HG02938 (cell line): ENCODE measurements at regions not wholly inside any gene's neighbourhood (a gene's known extent, or its start where the extent isn't known, plus 50 kb on each side); places are given as distances from the start of the nearest gene placed in this dataset.
"Not testable (repeated sequence)": the region's sequence is repeated elsewhere in the genome, so short reads cannot be mapped to it uniquely, and the experiment has no call there.

ENCODE experiments used
- ATAC-seq: cut with Tn5 transposase; IDR thresholded peaks from one replicate; pipeline ENCODE4 v1.9.1; 2021; ENCODE audit warnings: mild to moderate bottlenecking, moderate library complexity; ENCODE audit not compliant: unreplicated experiment

DNA sequence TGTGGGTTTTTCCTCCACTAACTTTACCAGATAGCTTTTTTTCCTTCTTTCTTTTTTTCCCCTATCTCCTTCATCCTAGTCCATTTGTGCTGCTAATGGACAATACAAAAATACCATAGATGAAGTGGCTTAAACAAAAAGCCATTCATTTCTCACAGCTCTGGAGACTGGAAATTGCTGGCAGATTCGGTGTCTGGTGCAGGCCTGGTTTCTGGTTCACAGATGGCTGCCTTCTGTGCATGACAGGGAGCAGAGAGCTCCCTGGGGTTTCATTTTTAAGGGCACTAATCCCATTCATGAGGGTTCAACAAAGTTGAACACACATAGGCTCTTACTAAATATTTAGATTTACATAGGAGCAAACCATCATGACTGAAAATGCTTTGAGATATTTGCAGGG, 467.4 kb downstream of the TYW1 start:
- no peak for ATAC-seq

- ATAC-seq = no peak
These were observed 469.5 kb downstream of the TYW1 start for GRCh38 chr7:67466109-67466508.

GRCh38 chr7:67470256-67470751, 473.7 kb downstream of the TYW1 start:
- ATAC-seq = no peak

GRCh38 chr7:67475293-67475692, 478.7 kb downstream of the TYW1 start:
- no peak for ATAC-seq

DNA sequence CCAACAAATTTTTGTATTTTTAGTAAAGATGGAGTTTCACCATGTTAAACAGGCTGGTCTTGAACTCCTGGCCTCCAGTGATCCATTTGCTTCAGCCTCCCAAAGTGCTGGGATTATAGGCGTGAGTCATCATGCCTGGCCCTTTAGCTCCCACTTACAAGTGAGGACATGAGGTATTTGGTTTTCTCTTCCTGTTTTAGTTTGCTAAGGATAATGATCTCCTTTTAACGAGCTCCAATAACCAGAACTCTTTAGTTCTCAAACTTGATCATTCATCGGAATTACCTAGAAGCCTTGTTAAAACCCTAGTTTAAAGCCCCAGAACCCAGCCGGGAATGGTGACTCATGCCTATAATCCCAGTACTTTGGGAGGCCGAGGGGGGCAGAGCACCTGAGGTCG, 481.4 kb downstream of the TYW1 start:
- no peak for ATAC-seq

- no peak for ATAC-seq
These were observed 487.7 kb downstream of the TYW1 start for GRCh38 chr7:67484244-67484751.

GRCh38 chr7:67486401-67486800, 489.8 kb downstream of the TYW1 start:
- ATAC-seq = no peak

DNA sequence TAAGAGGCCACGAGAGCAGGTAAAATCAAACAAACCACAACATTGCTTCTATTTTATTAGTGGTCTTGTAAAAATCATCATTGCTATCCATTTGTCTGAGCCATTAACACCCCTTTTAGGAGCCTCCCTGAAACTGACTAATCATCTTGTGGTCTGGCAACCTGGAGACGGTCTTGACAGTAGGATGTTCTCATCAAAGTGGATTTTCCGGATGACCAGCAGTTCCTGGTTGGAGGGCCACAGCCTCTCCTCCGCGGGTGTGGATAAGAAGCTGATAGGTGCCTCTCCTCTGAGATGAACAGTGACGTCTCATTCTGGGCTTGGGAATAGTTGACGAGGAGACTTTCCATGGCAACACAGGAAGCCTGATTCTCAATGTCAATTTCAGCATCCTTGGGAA, 490.7 kb downstream of the TYW1 start:
- ATAC-seq = no peak

DNA sequence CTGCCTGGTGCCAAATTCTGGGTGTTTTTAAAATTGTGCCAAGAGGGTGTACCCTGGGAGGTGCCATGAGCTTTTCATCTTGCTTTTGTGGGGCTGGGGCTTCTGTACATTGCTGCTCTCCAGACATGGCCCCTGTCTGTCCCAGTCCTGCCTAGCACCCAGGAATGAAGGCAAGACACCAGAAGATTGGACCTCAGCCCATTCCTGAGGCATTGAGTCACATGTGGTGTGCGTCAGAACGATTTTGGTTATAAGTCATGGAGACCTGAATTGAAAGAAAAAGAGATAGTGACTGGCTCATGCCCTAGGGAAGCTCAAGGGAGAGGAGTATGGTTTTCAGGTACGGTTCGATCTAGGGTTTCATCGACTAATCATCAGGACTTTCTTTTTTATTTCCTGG, 493.2 kb downstream of the TYW1 start:
- no peak for ATAC-seq

- ATAC-seq = no peak
These were observed 496.7 kb downstream of the TYW1 start for GRCh38 chr7:67493366-67493765.

DNA sequence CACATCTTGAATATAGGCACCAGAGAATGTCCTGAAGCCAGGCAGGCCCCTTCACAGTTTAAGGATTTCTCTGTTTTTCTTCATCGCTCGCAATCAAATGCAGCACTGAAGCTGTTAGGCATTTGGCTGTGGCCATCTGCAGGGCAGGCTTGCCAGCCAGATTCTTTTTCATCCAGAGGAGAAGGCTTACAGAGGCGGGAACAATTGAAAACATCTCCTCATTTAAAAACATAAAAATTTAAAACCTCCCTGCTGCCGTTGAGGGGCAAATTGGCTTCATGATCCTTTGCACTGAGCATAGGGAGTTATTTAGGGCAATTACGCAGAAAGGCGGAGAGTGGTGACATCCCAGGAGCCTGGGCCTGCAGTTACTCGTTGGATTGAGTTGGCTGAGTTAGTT, 500.0 kb downstream of the TYW1 start:
- ATAC-seq = no peak

- not testable (repeated sequence) for ATAC-seq
These were observed 501.3 kb downstream of the TYW1 start for GRCh38 chr7:67497914-67498313.

GRCh38 chr7:67502929-67503328, 506.3 kb downstream of the TYW1 start:
- no peak for ATAC-seq

- no peak for ATAC-seq
These were observed 508.8 kb downstream of the TYW1 start for GRCh38 chr7:67505449-67505848.

- no peak for ATAC-seq
These were observed 515.8 kb downstream of the TYW1 start for GRCh38 chr7:67512481-67512880.

- ATAC-seq = no peak
These were observed 521.9 kb downstream of the TYW1 start for GRCh38 chr7:67518580-67518979.

- ATAC-seq = no peak
These were observed 522.5 kb downstream of the TYW1 start for GRCh38 chr7:67519171-67519570.

- no peak for ATAC-seq
These were observed 525.9 kb downstream of the TYW1 start for GRCh38 chr7:67522504-67522903.

DNA sequence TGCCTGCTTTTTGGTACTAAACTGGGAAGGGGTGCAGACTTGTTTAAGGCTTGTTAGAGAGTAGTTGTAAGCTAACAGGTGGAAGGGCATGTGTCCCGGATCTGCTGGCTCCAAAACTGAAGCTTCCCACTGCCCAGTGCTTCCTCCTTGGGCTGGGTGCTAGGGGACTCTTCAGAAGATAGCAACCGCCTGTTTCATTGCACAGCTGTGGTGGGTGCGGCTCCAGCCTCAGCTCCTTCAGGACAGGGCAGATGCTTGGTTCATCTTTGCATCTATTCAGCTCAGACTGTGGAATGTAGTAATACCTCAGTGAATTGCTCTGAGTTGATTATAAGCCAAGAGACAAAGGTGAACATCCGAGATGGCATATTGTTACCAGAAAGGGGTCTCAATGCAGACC, 527.1 kb downstream of the TYW1 start:
- ATAC-seq = no peak

DNA sequence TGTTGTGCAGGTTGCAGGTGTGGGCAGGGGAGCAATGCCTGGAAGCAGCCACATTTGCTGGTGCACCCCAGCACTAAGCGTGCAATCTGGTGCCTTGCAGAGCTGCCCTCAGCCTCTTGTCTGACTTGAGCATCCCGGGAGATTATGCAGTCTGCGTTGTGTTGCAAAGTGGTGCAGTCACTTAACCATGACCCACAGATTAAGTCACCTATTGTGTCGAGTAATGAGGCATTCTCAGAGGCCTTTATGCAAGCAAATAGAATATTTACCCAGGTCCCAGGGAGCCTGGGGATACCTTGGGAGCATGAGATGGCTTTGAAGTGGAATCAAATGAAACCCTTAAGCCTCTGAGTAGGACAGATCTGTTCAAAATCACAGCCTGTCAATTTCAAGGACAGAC, 529.0 kb downstream of the TYW1 start:
- ATAC-seq = no peak

DNA sequence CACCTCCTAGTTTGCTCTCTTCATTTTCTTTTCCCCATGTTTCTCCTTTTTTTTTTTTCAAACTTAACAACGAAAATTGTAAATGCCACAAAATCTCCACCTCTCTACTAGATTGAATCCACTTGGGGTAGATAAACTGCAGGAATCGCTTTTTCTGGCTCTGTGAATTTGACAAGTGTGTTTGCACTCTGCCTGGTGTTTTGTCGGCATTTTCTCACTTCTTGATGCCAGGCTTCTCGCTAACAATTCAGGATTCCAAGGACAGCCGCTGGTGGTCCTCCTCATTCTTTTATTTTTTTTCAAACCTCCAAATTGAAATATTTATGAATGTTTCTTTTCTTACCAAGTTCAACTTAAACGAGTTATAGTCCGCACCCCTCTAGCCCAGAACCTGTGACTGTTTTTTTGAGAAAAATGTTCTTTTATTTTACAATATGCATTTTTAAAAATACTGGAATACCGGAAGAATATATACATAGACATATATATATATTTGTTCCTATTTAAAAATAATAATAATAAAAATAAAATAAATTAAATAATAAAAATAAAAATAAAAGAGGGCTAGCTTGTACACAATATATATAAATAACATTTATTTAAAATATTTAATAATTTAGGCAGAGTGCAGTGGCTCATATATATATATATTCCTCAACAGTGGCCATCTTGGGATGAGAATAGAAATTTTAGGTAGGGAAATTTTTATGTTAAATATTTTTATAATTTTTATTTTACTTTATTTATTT, 538.8 kb downstream of the TYW1 start:
- ATAC-seq = no peak

GRCh38 chr7:67542916-67543315, 546.3 kb downstream of the TYW1 start:
- ATAC-seq = no peak
